GM20000 (cell line): ENCODE measurements at regions not wholly inside any gene's neighbourhood (a gene's known extent, or its start where the extent isn't known, plus 50 kb on each side); places are given as distances from the start of the nearest gene placed in this dataset.
"Not testable (repeated sequence)": the region's sequence is repeated elsewhere in the genome, so short reads cannot be mapped to it uniquely, and the experiment has no call there.

Experiments used
- DNase-seq: peaks from one replicate; pipeline ENCODE4 v3.0.0; 2012; ENCODE audit warnings: low spot score
- TF ChIP-seq, protein P1 (sequence below): IDR thresholded peaks from 2 replicates; pipeline ENCODE4 v1.5.1; 2012; ENCODE audit warnings: mild to moderate bottlenecking, control low read depth; ENCODE audit errors: extremely low read depth, missing control alignments

DNA sequence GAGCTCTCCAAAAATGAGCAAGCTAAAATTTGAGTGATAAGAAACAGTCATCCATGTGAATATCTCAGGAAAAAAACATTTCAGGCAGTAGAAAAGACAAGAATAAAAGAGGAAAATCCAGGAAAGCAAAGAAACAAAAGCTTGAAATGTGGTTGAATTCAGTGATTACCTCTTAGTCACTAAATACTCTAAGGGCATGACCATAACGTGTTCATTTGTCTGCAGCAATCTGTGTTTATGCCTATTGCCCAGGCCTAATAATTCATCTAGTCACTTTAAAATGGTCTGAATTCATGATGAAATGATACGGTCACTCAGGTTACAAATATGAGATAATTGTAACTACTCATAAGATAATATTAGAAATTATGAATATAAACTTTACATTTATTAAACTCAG lies 837.9 kb downstream of the STPG2 start:
- TF ChIP-seq, protein P1, sequence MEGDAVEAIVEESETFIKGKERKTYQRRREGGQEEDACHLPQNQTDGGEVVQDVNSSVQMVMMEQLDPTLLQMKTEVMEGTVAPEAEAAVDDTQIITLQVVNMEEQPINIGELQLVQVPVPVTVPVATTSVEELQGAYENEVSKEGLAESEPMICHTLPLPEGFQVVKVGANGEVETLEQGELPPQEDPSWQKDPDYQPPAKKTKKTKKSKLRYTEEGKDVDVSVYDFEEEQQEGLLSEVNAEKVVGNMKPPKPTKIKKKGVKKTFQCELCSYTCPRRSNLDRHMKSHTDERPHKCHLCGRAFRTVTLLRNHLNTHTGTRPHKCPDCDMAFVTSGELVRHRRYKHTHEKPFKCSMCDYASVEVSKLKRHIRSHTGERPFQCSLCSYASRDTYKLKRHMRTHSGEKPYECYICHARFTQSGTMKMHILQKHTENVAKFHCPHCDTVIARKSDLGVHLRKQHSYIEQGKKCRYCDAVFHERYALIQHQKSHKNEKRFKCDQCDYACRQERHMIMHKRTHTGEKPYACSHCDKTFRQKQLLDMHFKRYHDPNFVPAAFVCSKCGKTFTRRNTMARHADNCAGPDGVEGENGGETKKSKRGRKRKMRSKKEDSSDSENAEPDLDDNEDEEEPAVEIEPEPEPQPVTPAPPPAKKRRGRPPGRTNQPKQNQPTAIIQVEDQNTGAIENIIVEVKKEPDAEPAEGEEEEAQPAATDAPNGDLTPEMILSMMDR, result no peak
- DNase-seq, result no peak

DNA sequence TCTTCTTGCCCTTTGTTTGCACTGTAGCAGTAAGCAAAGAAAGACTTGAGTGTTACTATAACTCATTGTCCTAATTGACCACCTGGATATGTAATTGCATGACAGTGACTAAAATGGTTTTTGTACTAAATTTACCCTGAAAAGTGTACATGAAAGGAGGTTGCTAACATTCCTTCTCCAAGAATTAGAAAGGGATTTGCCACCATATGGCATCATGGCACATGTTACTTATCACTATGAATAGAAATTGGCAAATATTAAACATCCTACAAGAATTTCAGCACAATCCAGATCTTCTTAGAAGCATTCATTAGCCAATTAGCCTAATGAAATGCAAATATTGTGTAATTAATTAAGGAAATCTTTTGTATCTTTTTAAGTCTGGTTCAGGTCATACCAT lies 834.2 kb downstream of the STPG2 start:
- DNase-seq, result no peak
- TF ChIP-seq, protein P1, result no peak

DNA sequence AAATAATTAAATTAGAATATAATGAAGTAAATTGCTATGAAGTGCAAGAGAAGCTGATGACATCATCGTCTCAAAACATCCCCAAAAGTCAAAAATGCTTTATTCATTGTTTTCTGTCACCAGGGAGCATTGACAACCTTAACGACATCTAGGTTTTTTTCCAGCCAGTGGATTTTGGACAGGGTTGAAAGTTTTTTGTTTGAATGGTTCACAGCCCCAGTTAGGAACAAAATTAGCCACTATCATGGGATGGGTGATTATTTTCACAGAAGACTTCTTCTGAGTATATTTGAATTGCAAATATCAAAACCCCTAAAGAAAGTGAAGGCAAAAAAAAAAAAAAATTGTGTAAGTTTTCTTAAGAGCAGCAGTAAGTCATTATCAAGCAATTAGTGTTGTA lies 826.1 kb downstream of the STPG2 start:
- TF ChIP-seq, protein P1, result no peak
- DNase-seq, result no peak

DNA sequence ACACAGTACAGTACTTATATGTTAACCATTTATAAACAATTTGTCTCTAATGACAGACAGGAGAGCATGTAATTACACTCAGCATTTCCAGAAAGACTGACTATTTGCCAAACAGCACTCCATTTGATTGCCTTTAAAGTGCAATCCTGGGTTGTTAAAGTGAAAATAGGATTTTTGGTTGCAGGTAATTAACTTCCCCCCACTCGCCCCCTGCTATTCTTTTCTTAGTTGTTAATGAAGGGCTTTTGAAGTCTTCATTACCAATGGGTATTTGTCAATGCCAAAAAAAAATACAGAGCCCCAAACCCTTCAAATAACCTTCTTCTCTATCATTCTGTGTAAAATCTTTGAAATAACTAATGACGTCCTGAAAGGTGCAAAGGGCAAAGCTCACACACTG lies 825.6 kb downstream of the STPG2 start:
- DNase-seq, result no peak
- TF ChIP-seq, protein P1, result no peak

DNA sequence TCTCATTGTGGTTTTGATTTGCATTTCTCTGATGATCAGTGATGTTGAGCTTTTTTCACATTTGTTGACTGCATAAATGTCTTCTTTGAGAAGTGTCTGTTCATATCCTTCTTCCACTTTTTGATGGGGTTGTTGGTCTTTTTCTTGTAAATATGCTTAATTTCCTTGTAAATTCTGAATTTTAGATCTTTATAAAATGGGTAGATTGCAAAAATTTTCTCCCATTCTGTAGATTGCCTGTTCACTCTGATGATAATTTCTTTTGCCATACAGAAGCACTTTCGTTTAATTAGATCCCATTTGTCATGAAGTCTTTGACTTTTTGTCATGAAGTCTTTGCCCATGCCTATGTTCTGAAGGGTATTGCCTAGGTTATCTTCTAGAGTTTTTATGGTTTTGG lies 817.5 kb downstream of the STPG2 start:
- not testable (repeated sequence) for DNase-seq

DNA sequence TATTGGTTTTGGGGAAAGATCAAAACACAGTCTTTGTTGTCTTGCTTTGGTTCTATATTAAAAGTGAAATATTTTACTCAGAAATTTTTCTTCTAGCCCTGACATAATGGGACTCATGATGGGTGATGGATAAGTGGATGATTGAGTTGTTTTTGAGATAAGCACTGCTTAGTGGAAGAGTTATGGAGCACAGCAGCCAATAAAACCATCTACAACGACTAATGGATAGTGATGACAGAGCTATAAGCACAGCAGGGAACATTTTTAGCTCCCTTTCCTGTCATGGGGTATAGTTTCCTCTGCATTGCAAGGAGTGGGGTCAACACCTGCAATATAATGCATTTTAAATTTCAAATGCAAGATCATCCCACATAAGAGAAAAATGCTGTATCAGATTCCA lies 812.4 kb downstream of the STPG2 start:
- TF ChIP-seq, protein P1, result no peak
- DNase-seq, result no peak

DNA sequence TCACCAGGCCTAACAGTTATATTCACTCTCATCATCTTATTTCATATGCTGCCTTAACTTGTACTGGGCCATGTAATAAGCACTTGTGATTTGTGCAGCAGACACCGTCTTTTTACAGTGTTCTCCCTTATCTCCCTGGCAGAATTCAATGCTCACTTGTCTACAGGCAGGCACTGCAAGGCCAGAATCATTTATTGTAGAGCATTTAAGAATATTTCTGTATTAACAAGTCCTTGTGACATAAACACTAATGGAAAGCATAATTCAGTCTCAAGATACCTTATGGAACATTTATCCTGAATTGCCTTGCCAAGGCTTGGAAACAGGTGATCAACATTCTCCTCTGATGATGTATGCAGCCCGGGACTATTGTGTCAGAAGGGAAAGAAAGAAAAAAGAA lies 808.9 kb downstream of the STPG2 start:
- TF ChIP-seq, protein P1, result no peak
- no peak for DNase-seq

DNA sequence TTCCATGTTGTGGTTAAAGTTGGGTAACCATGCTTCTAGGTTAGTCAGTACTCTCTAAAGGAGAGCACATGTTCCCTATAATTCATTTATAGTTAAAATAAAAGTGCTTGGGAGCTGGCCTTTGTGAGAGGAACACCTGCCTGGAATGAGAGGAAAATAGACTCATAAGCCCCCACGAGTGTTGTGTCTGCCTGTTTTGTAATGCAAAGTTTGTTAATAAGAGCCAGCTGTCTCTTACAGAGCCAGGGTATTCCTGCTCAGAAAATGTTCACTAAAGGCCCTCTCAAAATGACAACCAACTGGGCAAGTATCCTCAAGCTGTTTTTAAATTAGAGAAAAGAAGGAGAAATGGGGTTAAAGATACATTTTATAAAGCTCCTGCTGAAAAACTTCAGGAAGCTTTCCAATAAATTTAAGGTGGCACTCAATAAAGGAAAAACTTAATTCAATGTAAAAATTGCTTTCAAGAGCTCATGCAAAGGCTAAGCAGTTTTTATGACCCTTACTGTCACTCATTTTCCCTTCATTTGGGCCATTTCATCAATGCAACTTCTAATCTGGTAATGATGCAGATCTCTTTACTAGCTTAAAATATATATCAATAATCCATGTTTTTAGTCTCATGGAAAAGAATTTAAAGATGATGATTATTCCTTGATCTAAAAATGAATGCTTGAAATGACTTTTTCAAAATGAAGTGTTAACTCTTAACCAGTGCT lies 793.6 kb downstream of the STPG2 start:
- no peak for DNase-seq
- TF ChIP-seq, protein P1, result no peak
